Colonic mucosa (tissue), 4 donors: ENCODE measurements at regions not wholly inside any gene's neighbourhood (a gene's known extent, or its start where the extent isn't known, plus 50 kb on each side); places are given as distances from the start of the nearest gene placed in this dataset.
"Not testable (repeated sequence)": the region's sequence is repeated elsewhere in the genome, so short reads cannot be mapped to it uniquely, and the experiment has no call there.

Source experiments
- DNase-seq: peaks from one replicate; pipeline ENCODE4 v3.0.0-alpha.2; 2020
- H3K27ac ChIP-seq: fragments of 200-600 bp; one replicate; pipeline ENCODE4 v1.8.0; 2021
- H3K27me3 ChIP-seq: fragments of 200-600 bp; one replicate; pipeline ENCODE4 v1.8.0; 2021
- H3K36me3 ChIP-seq: fragments of 200-600 bp; one replicate; pipeline ENCODE4 v1.8.0; 2021
- H3K4me1 ChIP-seq: fragments of 200-600 bp; one replicate; pipeline ENCODE4 v1.8.0; 2021; ENCODE audit warnings: mild to moderate bottlenecking
- H3K4me3 ChIP-seq: fragments of 200-600 bp; one replicate; pipeline ENCODE4 v1.8.0; 2021
- H3K9ac ChIP-seq, 2 donors: one replicate each; pipeline ENCODE4 v1.7.0; 2013; ENCODE audit warnings: control low read depth in 2 of 2, low read depth in 2 of 2, low read length in 2 of 2
- H3K9me3 ChIP-seq: fragments of 200-600 bp; one replicate; pipeline ENCODE4 v1.8.0; 2021
- intact Hi-C: fragments of 100-400 bp; cut with DNase I; formaldehyde crosslinking; loops from one replicate; pipeline ENCODE4 v1.14.1; 2022
- TF ChIP-seq, protein P1 (sequence below): fragments of 200-600 bp; IDR thresholded peaks from one replicate; pipeline ENCODE4 v1.8.0; 2022; ENCODE audit warnings: antibody characterized with exemption, mild to moderate bottlenecking
- donor health status: healthy.
- donor health status: DM: no; HTN: no; CAD: no.
- donor health status: DM: no; HTN: no; CAD: no.

DNA sequence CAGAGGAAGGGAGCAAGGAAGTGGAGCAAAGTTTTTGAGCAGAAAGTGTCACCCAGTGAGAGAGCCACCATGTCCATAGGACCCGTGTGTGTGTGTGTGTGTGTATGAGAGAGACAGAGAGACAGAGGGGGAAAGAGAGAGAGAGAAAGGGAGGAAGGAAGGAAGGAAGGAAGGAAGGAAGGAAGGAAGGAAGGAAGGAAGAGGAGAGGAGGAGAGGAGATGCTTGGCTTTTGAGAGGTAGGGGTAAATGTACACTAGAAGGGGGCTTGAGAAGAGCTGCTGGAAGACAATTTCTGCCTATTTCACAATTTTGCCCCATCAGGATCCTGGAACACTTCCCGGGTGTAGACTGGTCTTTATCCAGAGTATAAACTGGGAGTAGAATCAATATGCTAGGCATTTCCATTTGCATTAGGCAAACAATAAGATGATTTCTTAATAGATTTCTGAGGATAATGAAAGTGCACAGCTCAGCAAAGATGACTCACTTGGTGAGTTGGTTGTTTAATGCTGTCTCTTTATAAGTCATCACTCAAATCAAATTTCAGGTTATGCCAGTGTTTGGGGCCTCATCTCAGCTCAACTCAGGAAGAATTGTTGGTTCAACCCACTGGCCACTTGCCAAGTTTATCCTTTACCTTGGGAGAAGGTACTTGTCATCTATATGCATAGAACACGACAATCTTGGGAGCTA, 70.0 kb upstream of the FAM13C start:
- Histone ChIP-seq H3K27me3 (no peaks in the 10 kb centered on the region), H3K27ac (no peak overlapping the region), H3K4me1 (no peaks in the 10 kb centered on the region), H3K4me3 (no peak overlapping the region), H3K36me3 (no peaks in the 10 kb centered on the region), H3K9ac (no peak overlapping the region), H3K9me3 (no peaks in the 10 kb centered on the region)
- intact Hi-C loops, result no loop called here
- TF ChIP-seq, protein P1, sequence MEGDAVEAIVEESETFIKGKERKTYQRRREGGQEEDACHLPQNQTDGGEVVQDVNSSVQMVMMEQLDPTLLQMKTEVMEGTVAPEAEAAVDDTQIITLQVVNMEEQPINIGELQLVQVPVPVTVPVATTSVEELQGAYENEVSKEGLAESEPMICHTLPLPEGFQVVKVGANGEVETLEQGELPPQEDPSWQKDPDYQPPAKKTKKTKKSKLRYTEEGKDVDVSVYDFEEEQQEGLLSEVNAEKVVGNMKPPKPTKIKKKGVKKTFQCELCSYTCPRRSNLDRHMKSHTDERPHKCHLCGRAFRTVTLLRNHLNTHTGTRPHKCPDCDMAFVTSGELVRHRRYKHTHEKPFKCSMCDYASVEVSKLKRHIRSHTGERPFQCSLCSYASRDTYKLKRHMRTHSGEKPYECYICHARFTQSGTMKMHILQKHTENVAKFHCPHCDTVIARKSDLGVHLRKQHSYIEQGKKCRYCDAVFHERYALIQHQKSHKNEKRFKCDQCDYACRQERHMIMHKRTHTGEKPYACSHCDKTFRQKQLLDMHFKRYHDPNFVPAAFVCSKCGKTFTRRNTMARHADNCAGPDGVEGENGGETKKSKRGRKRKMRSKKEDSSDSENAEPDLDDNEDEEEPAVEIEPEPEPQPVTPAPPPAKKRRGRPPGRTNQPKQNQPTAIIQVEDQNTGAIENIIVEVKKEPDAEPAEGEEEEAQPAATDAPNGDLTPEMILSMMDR, result no peak
- no peak for DNase-seq

DNA sequence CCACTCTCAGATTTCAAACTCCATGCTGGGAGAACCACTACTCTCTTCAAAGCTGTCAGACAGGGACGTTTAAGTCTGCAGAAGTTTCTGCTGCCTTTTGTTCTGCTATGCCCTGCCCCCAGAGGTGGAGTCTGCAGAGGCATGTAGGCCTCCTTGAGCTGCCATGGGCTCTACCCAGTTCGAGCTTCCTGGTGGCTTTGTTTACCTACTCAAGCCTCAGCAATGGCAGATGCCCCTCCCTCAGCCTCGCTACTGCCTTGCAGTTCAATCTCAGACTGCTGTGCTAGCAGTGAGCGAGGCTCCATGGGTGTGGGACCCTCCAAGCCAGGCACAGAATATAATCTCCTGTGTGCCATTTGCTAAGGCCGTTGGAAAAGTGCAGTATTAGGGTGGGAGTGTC, 51.4 kb upstream of the FAM13C start:
- H3K27ac ChIP-seq, H3K9ac ChIP-seq, H3K36me3 ChIP-seq, H3K4me1 ChIP-seq, H3K27me3 ChIP-seq, H3K4me3 ChIP-seq, intact Hi-C loops, DNase-seq, H3K9me3 ChIP-seq: not testable (repeated sequence)
